ENCODE measurements at regions not wholly inside any gene's neighbourhood (a gene's known extent, or its start where the extent isn't known, plus 50 kb on each side); places are given as distances from the start of the nearest gene placed in this dataset.
A peak's percentile ranks its signal among the peaks of the same experiment; 100 is the strongest.
"Not testable (repeated sequence)": the region's sequence is repeated elsewhere in the genome, so short reads cannot be mapped to it uniquely, and the experiment has no call there.

- no peak for DNase-seq
Measured at GRCh38 chr2:193371200-193371599, 1176.5 kb upstream of the TMEFF2 start.

- DNase-seq = no peak
Measured at GRCh38 chr2:193368615-193369014, 1173.9 kb upstream of the TMEFF2 start.

GRCh38 chr2:193357508-193357907 is 1162.8 kb upstream of the TMEFF2 start:
- no peak for DNase-seq

- DNase-seq = not testable (repeated sequence)
Measured at GRCh38 chr2:193352665-193353242, 1158.0 kb upstream of the TMEFF2 start.

GRCh38 chr2:193350509-193350908 is 1155.8 kb upstream of the TMEFF2 start:
- DNase-seq = no peak

- DNase-seq = no peak
Measured at GRCh38 chr2:193349642-193350041, 1154.9 kb upstream of the TMEFF2 start.

- DNase-seq = no peak
Measured at GRCh38 chr2:193348055-193348454, 1153.3 kb upstream of the TMEFF2 start.

GRCh38 chr2:193336781-193337180 is 1142.0 kb upstream of the TMEFF2 start:
- DNase-seq = no peak

GRCh38 chr2:193334401-193334800 is 1139.7 kb upstream of the TMEFF2 start:
- DNase-seq = no peak

GRCh38 chr2:193333539-193333938 is 1138.8 kb upstream of the TMEFF2 start:
- peak in 1 of 2 experiments; percentile 7 for DNase-seq

GRCh38 chr2:193332941-193333340 is 1138.2 kb upstream of the TMEFF2 start:
- DNase-seq = no peak

- DNase-seq = peak in 1 of 2 experiments; percentile 14
Measured at GRCh38 chr2:193331676-193332075, 1136.9 kb upstream of the TMEFF2 start.

GRCh38 chr2:193326296-193326695 is 1131.6 kb upstream of the TMEFF2 start:
- no peak for DNase-seq

GRCh38 chr2:193315428-193316091 is 1120.8 kb upstream of the TMEFF2 start:
- DNase-seq = no peak

GRCh38 chr2:193303464-193303863 is 1108.7 kb upstream of the TMEFF2 start:
- DNase-seq = no peak

GRCh38 chr2:193294371-193294770 is 1099.6 kb upstream of the TMEFF2 start:
- no peak for DNase-seq

GRCh38 chr2:193279361-193279760 is 1084.6 kb upstream of the TMEFF2 start:
- no peak for DNase-seq

- no peak for DNase-seq
Measured at GRCh38 chr2:193276988-193277387, 1082.3 kb upstream of the TMEFF2 start.

GRCh38 chr2:193276560-193276959 is 1081.8 kb upstream of the TMEFF2 start:
- DNase-seq = no peak

GRCh38 chr2:193276069-193276468 is 1081.3 kb upstream of the TMEFF2 start:
- no peak for DNase-seq

GRCh38 chr2:193272011-193272410 is 1077.3 kb upstream of the TMEFF2 start:
- no peak for DNase-seq

- DNase-seq = no peak
Measured at GRCh38 chr2:193270816-193271215, 1076.1 kb upstream of the TMEFF2 start.

- DNase-seq = no peak
Measured at GRCh38 chr2:193267496-193268002, 1072.8 kb upstream of the TMEFF2 start.

- DNase-seq = no peak
Measured at GRCh38 chr2:193253014-193253530, 1058.3 kb upstream of the TMEFF2 start.
